Activated naive CD8-positive, alpha-beta T cell treated with anti-CD3 and anti-CD28 coated beads for 36 hours (primary cell): ENCODE measurements at regions not wholly inside any gene's neighbourhood (a gene's known extent, or its start where the extent isn't known, plus 50 kb on each side); places are given as distances from the start of the nearest gene placed in this dataset.
"Not testable (repeated sequence)": the region's sequence is repeated elsewhere in the genome, so short reads cannot be mapped to it uniquely, and the experiment has no call there.

Experiments
- DNase-seq: peaks from one replicate; pipeline ENCODE4 v3.0.0; 2021
- H3K27ac Mint-ChIP-seq: one replicate; pipeline ENCODE4 v1.8.0; 2022; ENCODE audit warnings: mild to moderate bottlenecking, moderate library complexity, mixed read lengths
- H3K27me3 Mint-ChIP-seq: one replicate; pipeline ENCODE4 v1.8.0; 2022; ENCODE audit warnings: mild to moderate bottlenecking, mixed read lengths
- H3K36me3 Mint-ChIP-seq: one replicate; pipeline ENCODE4 v1.8.0; 2021; ENCODE audit warnings: mild to moderate bottlenecking, mixed read lengths
- H3K4me1 Mint-ChIP-seq: one replicate; pipeline ENCODE4 v1.8.0; 2021; ENCODE audit warnings: mixed read lengths
- H3K4me3 Mint-ChIP-seq: one replicate; pipeline ENCODE4 v1.8.0; 2022; ENCODE audit warnings: mild to moderate bottlenecking, moderate library complexity, mixed read lengths
- H3K9me3 Mint-ChIP-seq: one replicate; pipeline ENCODE4 v1.8.0; 2022; ENCODE audit warnings: mixed read lengths

GRCh38 chr4:107483621-107484020 is 236.4 kb downstream of the PAPSS1 start:
- H3K4me1 Mint-ChIP-seq, H3K4me3 Mint-ChIP-seq, DNase-seq, H3K27ac Mint-ChIP-seq, H3K27me3 Mint-ChIP-seq, H3K36me3 Mint-ChIP-seq: not testable (repeated sequence)
- peaks cover 24% of the 10 kb centered on the region for H3K9me3 Mint-ChIP-seq

- H3K27ac Mint-ChIP-seq: no peak overlapping the region
- no peaks in the 10 kb centered on the region for H3K36me3 Mint-ChIP-seq
- H3K4me3 Mint-ChIP-seq: no peak overlapping the region
- H3K27me3 Mint-ChIP-seq: no peaks in the 10 kb centered on the region
- no peaks in the 10 kb centered on the region for H3K4me1 Mint-ChIP-seq
- H3K9me3 Mint-ChIP-seq: peaks cover 27% of the 10 kb centered on the region
- no peak for DNase-seq
Observed at GRCh38 chr4:107482546-107482945, 237.5 kb downstream of the PAPSS1 start.

DNA sequence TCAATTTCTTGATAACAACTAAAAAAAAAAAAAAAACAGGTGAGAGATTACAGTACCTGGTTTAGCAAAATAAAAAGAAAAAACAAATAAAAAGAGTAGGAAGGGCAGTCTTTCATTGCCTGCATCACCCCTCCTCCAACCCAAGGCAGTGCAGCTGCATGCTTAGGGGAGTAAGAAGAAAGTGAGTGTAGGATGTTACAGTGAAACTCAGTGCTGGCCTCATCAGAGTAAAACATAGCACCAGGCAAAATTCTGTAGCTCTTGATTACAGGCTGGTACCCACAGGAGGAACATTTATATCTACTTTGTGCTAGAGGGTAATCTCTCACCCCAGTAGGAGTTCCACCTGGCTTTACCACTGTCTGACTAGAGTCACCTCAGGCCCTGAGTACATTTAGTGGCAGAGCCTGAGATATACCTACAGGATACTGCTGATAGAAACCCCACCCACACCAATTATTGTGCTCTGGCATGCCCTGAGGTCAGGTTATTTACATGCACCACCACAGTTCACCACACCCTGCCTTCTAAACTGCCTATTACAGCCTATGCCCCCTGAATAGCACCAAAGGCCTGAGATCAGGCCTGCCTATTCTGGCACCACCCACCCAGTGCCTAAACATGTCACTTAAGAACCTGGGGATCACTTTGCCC is 241.6 kb downstream of the PAPSS1 start:
- Mint-ChIP-seq H3K27ac (no peak overlapping the region), H3K4me1 (no peaks in the 10 kb centered on the region), H3K9me3 (peaks cover 18% of the 10 kb centered on the region), H3K36me3 (no peaks in the 10 kb centered on the region), H3K4me3 (no peak overlapping the region), H3K27me3 (no peaks in the 10 kb centered on the region)
- DNase-seq: no peak

- no peak overlapping the region for H3K4me3 Mint-ChIP-seq
- H3K27me3 Mint-ChIP-seq: peaks cover 6% of the 10 kb centered on the region
- H3K27ac Mint-ChIP-seq: no peak overlapping the region
- DNase-seq: no peak
- no peaks in the 10 kb centered on the region for H3K36me3 Mint-ChIP-seq
- H3K9me3 Mint-ChIP-seq: peaks cover 4% of the 10 kb centered on the region
- H3K4me1 Mint-ChIP-seq: no peaks in the 10 kb centered on the region
Observed at GRCh38 chr4:107473126-107473525, 246.9 kb downstream of the PAPSS1 start.

- Mint-ChIP-seq H3K9me3 (no peaks in the 10 kb centered on the region), H3K27ac (no peak overlapping the region), H3K36me3 (no peaks in the 10 kb centered on the region), H3K27me3 (peaks cover 6% of the 10 kb centered on the region), H3K4me1 (no peaks in the 10 kb centered on the region), H3K4me3 (no peak overlapping the region)
- DNase-seq: no peak
Observed at GRCh38 chr4:107472265-107472948, 247.6 kb downstream of the PAPSS1 start.

DNA sequence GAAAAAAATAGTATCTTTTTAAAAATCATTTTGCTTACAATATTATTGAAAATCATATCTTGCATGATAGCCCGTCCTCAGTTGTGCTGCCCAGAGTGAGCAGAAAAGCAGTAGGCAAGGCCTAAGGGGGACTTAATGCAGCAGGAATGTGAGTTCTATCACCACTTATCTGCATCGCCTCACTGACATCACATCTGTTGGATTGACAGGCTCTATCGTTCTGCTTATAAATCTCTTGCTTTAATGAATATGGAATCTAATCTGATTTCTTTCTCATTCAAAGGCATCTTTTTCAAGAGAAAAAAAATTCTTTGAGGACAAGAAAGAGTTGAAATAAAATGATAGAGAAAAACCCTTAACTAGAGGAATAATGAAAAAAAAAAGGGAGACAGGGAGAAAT is 249.9 kb downstream of the PAPSS1 start:
- H3K4me1 Mint-ChIP-seq: no peaks in the 10 kb centered on the region
- no peak for DNase-seq
- no peaks in the 10 kb centered on the region for H3K36me3 Mint-ChIP-seq
- no peaks in the 10 kb centered on the region for H3K9me3 Mint-ChIP-seq
- no peak overlapping the region for H3K4me3 Mint-ChIP-seq
- peaks cover 6% of the 10 kb centered on the region for H3K27me3 Mint-ChIP-seq
- H3K27ac Mint-ChIP-seq: no peak overlapping the region

- H3K4me1 Mint-ChIP-seq: no peaks in the 10 kb centered on the region
- H3K4me3 Mint-ChIP-seq: no peak overlapping the region
- no peak for DNase-seq
- no peaks in the 10 kb centered on the region for H3K9me3 Mint-ChIP-seq
- H3K36me3 Mint-ChIP-seq: no peaks in the 10 kb centered on the region
- no peak overlapping the region for H3K27ac Mint-ChIP-seq
- peaks cover 6% of the 10 kb centered on the region for H3K27me3 Mint-ChIP-seq
Observed at GRCh38 chr4:107468812-107469211, 251.2 kb downstream of the PAPSS1 start.

GRCh38 chr4:107468156-107468555 is 251.9 kb downstream of the PAPSS1 start:
- no peak for DNase-seq
- Mint-ChIP-seq H3K27me3 (peaks cover 6% of the 10 kb centered on the region), H3K9me3 (no peaks in the 10 kb centered on the region), H3K4me3 (no peak overlapping the region), H3K4me1 (no peaks in the 10 kb centered on the region), H3K27ac (no peak overlapping the region), H3K36me3 (no peaks in the 10 kb centered on the region)

- no peak overlapping the region for H3K4me3 Mint-ChIP-seq
- H3K27ac Mint-ChIP-seq: no peak overlapping the region
- no peaks in the 10 kb centered on the region for H3K4me1 Mint-ChIP-seq
- no peaks in the 10 kb centered on the region for H3K36me3 Mint-ChIP-seq
- H3K27me3 Mint-ChIP-seq: peaks cover 6% of the 10 kb centered on the region
- no peak for DNase-seq
- H3K9me3 Mint-ChIP-seq: no peaks in the 10 kb centered on the region
Observed at GRCh38 chr4:107467461-107467860, 252.6 kb downstream of the PAPSS1 start.

GRCh38 chr4:107458194-107458593 is 261.8 kb downstream of the PAPSS1 start:
- H3K4me1 Mint-ChIP-seq: no peaks in the 10 kb centered on the region
- H3K27me3 Mint-ChIP-seq: peaks cover 20% of the 10 kb centered on the region
- no peak overlapping the region for H3K4me3 Mint-ChIP-seq
- H3K36me3 Mint-ChIP-seq: no peaks in the 10 kb centered on the region
- DNase-seq: no peak
- H3K9me3 Mint-ChIP-seq: peaks cover 3% of the 10 kb centered on the region
- no peak overlapping the region for H3K27ac Mint-ChIP-seq

- H3K27me3 Mint-ChIP-seq: peaks cover 21% of the 10 kb centered on the region
- H3K9me3 Mint-ChIP-seq: no peaks in the 10 kb centered on the region
- H3K27ac Mint-ChIP-seq: no peak overlapping the region
- no peak for DNase-seq
- H3K4me3 Mint-ChIP-seq: no peak overlapping the region
- no peaks in the 10 kb centered on the region for H3K4me1 Mint-ChIP-seq
- H3K36me3 Mint-ChIP-seq: no peaks in the 10 kb centered on the region
Observed at GRCh38 chr4:107453987-107454386, 266.0 kb downstream of the PAPSS1 start.

DNA sequence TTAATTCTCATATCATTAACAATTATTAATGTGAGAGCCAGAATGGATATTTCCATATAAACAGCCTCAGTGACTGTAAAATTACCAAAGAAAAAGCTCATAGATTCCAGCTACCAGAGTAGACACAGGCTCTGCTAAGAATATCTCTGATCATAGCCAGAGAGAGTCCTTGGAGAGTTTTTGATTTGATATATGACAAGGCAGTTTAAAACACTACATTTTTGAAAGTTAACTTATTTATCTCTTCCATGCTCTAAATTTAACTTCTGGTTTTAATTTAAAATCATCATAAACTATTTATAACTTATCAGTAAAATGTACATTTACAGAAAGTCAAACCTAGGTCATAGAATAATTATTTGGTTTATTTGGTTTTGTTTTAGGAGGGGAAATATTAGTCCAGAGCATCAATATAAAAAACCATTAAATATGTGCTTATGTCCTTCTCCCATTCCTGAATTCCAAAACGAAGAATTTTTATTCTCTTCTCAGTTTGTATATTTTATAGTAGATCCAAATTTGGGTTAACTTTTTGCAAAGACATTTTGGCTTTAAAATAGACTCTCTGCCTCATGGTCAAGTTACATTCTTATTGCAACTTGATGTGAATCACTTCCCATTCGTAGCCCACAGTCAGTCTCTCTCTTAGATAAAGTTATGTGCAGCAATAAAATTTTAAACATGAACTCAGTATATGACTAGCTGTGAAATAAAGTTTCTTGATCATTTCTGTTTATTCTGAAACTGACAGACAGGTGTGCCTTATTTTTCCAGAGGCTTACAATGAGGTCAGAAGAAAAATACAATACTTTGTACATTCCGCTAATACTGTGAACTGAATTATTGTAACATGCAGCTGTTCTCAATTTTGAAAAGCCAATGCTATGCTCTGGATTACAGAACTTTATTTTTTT is 267.1 kb downstream of the PAPSS1 start:
- Mint-ChIP-seq H3K27me3 (peaks cover 16% of the 10 kb centered on the region), H3K36me3 (no peaks in the 10 kb centered on the region), H3K9me3 (no peaks in the 10 kb centered on the region), H3K4me3 (no peak overlapping the region), H3K4me1 (no peaks in the 10 kb centered on the region), H3K27ac (no peak overlapping the region)
- DNase-seq: no peak

DNA sequence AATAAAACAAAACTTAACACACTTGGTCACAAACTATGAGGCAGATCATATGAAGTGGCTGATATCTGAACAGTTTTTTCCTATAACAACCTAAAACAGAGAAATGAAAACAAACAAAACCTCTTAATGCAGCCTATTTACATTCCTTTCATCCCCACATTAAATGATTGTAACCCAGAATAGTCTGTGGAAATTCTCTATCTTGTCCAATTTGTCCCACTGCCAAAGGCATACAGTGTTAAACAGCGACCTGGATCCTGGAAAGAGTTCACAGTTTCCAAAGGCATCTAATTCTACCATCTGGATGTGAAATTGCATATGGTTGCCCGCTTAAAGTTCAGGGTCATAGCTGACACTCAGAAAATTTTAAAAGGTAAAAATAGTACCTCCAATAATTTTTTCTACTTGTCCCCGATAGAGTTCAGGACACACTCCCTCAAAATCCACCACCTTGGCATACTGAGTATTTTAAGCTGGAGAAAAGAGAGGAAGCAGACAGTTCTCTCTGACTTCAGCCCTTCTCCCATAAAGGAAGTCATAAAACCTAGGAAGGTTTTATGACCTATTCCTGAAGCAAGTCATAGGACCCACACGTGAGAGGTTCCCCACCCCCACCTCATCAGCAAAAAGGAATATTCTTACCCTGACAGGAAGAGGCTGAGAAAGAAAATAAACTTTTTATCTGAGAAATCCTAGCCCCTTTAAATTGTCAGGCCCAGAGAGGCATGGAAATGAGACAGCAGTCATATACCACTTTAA is 270.2 kb downstream of the PAPSS1 start:
- Mint-ChIP-seq H3K4me3 (no peak overlapping the region), H3K27ac (no peak overlapping the region), H3K36me3 (no peaks in the 10 kb centered on the region), H3K4me1 (no peaks in the 10 kb centered on the region), H3K9me3 (no peaks in the 10 kb centered on the region), H3K27me3 (peaks cover 20% of the 10 kb centered on the region)
- DNase-seq: no peak

GRCh38 chr4:107442538-107443111 is 277.4 kb downstream of the PAPSS1 start:
- Mint-ChIP-seq H3K4me1 (no peaks in the 10 kb centered on the region), H3K36me3 (no peaks in the 10 kb centered on the region), H3K4me3 (no peak overlapping the region), H3K27ac (no peak overlapping the region), H3K27me3 (peaks cover 4% of the 10 kb centered on the region), H3K9me3 (no peaks in the 10 kb centered on the region)
- DNase-seq: no peak
